IMR-90 (cell line): ENCODE measurements at regions not wholly inside any gene's neighbourhood (a gene's known extent, or its start where the extent isn't known, plus 50 kb on each side); places are given as distances from the start of the nearest gene placed in this dataset.

Source experiments
- ATAC-seq: fragments of 200-7000 bp; cut with Tn5 transposase; 2 replicates; pipeline ENCODE4 v1.9.1; 2020; ENCODE audit warnings: low read depth, mild to moderate bottlenecking, moderate library complexity
- BruUV-seq: library from RNA; stranded (reverse); fragments of 400-500 nt; replicated peaks from 2 replicates; lab custom pipeline; 2021; lab: Mats Ljungman, UMichigan
- CTCF ChIA-PET: fragments of 300-600 bp; formaldehyde crosslinking; extraction: SDS; loops from one replicate; lab custom pipeline; 2021; ENCODE audit warnings: antibody characterized with exemption; lab: Yijun Ruan, JAX
- POLR2A ChIA-PET: fragments of 300-600 bp; sonication (Branson Sonifier 250); formaldehyde crosslinking; loops from one replicate; lab custom pipeline; 2022; ENCODE audit warnings: antibody characterized with exemption; ENCODE audit not compliant: unreplicated experiment; lab: Charles Lee
- DNase-seq: peaks from one replicate; pipeline ENCODE4 v3.0.0; 2013
- H2AFZ ChIP-seq: replicated peaks from 2 replicates; pipeline ENCODE3; 2013; ENCODE audit warnings: low read length, mild to moderate bottlenecking; ENCODE audit not compliant: poor library complexity
- H2AK5ac ChIP-seq: 2 replicates; pipeline ENCODE4 v1.6.1; 2013; ENCODE audit warnings: low read depth, low read length, inconsistent platforms
- H2AK9ac ChIP-seq: replicated peaks from 2 replicates; pipeline ENCODE3; 2013; ENCODE audit warnings: mild to moderate bottlenecking, low read depth, low read length, moderate library complexity; ENCODE audit not compliant: poor library complexity
- H2BK120ac ChIP-seq: 2 replicates; pipeline ENCODE4 v1.6.1; 2013; ENCODE audit warnings: low read depth, low read length, inconsistent platforms
- H2BK15ac ChIP-seq: 3 replicates; pipeline ENCODE4 v1.6.1; 2013; ENCODE audit warnings: low read depth, low read length, inconsistent platforms
- H2BK20ac ChIP-seq: 2 replicates; pipeline ENCODE4 v1.6.1; 2013; ENCODE audit warnings: low read depth, mild to moderate bottlenecking, inconsistent platforms, low read length, moderate library complexity
- H2BK5ac ChIP-seq: 2 replicates; pipeline ENCODE4 v1.6.1; 2013; ENCODE audit warnings: mild to moderate bottlenecking, low read depth, low read length, inconsistent platforms; ENCODE audit not compliant: poor library complexity, severe bottlenecking
- H3K14ac ChIP-seq: replicated peaks from 2 replicates; pipeline ENCODE4 v1.6.1; 2013; ENCODE audit warnings: low read depth, low read length, inconsistent platforms
- H3K18ac ChIP-seq: 2 replicates; pipeline ENCODE4 v1.6.1; 2013; ENCODE audit warnings: low read depth, low read length, control low read depth
- H3K23ac ChIP-seq: 2 replicates; pipeline ENCODE4 v1.6.1; 2013; ENCODE audit warnings: low read depth, low read length, inconsistent platforms
- H3K27ac ChIP-seq: 2 replicates; pipeline ENCODE4 v1.5.1; 2013; ENCODE audit warnings: mild to moderate bottlenecking, control low read depth, low read length; ENCODE audit not compliant: insufficient read depth
- H3K27me3 ChIP-seq: 2 replicates; pipeline ENCODE4 v1.6.1; 2013; ENCODE audit warnings: low read length; ENCODE audit not compliant: control insufficient read depth, insufficient read depth
- H3K36me3 ChIP-seq: 2 replicates; pipeline ENCODE4 v1.6.1; 2013; ENCODE audit warnings: low read length, mixed read lengths; ENCODE audit not compliant: control insufficient read depth, insufficient read depth
- H3K4ac ChIP-seq: 2 replicates; pipeline ENCODE4 v1.6.1; 2013; ENCODE audit warnings: low read depth, low read length, inconsistent platforms
- H3K4me1 ChIP-seq: 2 replicates; pipeline ENCODE4 v1.6.1; 2013; ENCODE audit warnings: low read length, mixed read lengths; ENCODE audit not compliant: control insufficient read depth, insufficient read depth
- H3K4me2 ChIP-seq: 2 replicates; pipeline ENCODE4 v1.6.1; 2013; ENCODE audit warnings: low read depth, mild to moderate bottlenecking, control low read depth, low read length, moderate library complexity
- H3K4me3 ChIP-seq: 2 replicates; pipeline ENCODE4 v1.5.1; 2013; ENCODE audit warnings: low read depth, mild to moderate bottlenecking, control low read depth, low read length, moderate library complexity; ENCODE audit not compliant: insufficient read depth
- H3K56ac ChIP-seq: 2 replicates; pipeline ENCODE4 v1.6.1; 2013; ENCODE audit warnings: low read length, inconsistent platforms; ENCODE audit not compliant: insufficient read depth; ENCODE audit errors: extremely low read depth
- H3K79me1 ChIP-seq, 2 experiments: 2 replicates each; pipeline ENCODE4 v1.6.1; 2013; ENCODE audit warnings: low read length in 2 of 2, inconsistent platforms in 1 of 2, low read depth in 1 of 2
- H3K9ac ChIP-seq: 2 replicates; pipeline ENCODE4 v1.6.1; 2013; ENCODE audit warnings: low read depth, low read length, control low read depth
- H3K9me1 ChIP-seq: 2 replicates; pipeline ENCODE4 v1.6.1; 2013; ENCODE audit warnings: low read length, inconsistent platforms; ENCODE audit not compliant: insufficient read depth
- H3K9me3 ChIP-seq: 2 replicates; pipeline ENCODE4 v1.6.1; 2013; ENCODE audit warnings: low read length; ENCODE audit not compliant: control insufficient read depth, insufficient read depth
- H4K20me1 ChIP-seq: 2 replicates; pipeline ENCODE4 v1.6.1; 2013; ENCODE audit warnings: low read length, inconsistent platforms; ENCODE audit not compliant: insufficient read depth
- H4K5ac ChIP-seq: 2 replicates; pipeline ENCODE4 v1.6.1; 2013; ENCODE audit warnings: mild to moderate bottlenecking, low read depth, low read length, control low read depth
- H4K8ac ChIP-seq, 2 experiments: 2 replicates each; pipeline ENCODE4 v1.6.1; 2013; ENCODE audit warnings: low read depth in 2 of 2, low read length in 2 of 2, control low read depth in 1 of 2, inconsistent platforms in 1 of 2
- H4K91ac ChIP-seq: 2 replicates; pipeline ENCODE4 v1.6.1; 2013; ENCODE audit warnings: low read depth, low read length, inconsistent platforms; ENCODE audit not compliant: insufficient read depth
- FOS ChIP-seq: fragments of 150-350 bp; IDR thresholded peaks from 2 replicates; pipeline ENCODE4 v1.6.1; 2016; ENCODE audit warnings: low read depth, low read length
- MAZ ChIP-seq: IDR thresholded peaks from 2 replicates; pipeline ENCODE4 v1.6.1; 2012; ENCODE audit warnings: low read depth, mild to moderate bottlenecking, low read length, improper control_type of control experiment, moderate library complexity, borderline replicate concordance
- MXI1 ChIP-seq: IDR thresholded peaks from 2 replicates; pipeline ENCODE4 v1.6.1; 2012; ENCODE audit warnings: low read depth, mild to moderate bottlenecking, low read length, moderate library complexity, borderline replicate concordance
- NFE2L2 ChIP-seq: fragments of 150-350 bp; IDR thresholded peaks from 2 replicates; pipeline ENCODE4 v1.6.1; 2016; ENCODE audit warnings: low read depth, mild to moderate bottlenecking, low read length
- POLR2A ChIP-seq: IDR thresholded peaks from 2 replicates; pipeline ENCODE4 v1.6.1; 2012; ENCODE audit warnings: mild to moderate bottlenecking, low read depth, low read length
- RFX5 ChIP-seq: IDR thresholded peaks from 2 replicates; pipeline ENCODE4 v1.8.0; 2012; ENCODE audit warnings: low read depth, mild to moderate bottlenecking, low read length, moderate library complexity
- WGBS, 2 experiments: methylation state at CpG; one replicate each; pipeline versions ENCODE4 v1.1.5 to v1.1.7; 2013; ENCODE audit warnings: missing lambda C conversion rate in 2 of 2; ENCODE audit not compliant: insufficient read length in 1 of 2; ENCODE audit errors: extremely low coverage in 2 of 2; 5-methylcytosine and 5-hydroxymethylcytosine counted together
- dilution Hi-C: fragments of 300-500 bp; cut with HindIII; formaldehyde crosslinking; loops from one replicate; pipeline ENCODE4 v1.14.3; 2018; ENCODE audit warnings: low sequenced_read_pairs; ENCODE audit not compliant: unreplicated experiment
- in situ Hi-C: fragments of 300-500 bp; cut with MboI; formaldehyde crosslinking; loops from 3 replicates; pipeline ENCODE4 v1.14.3; 2019; ENCODE audit warnings: low sequenced_read_pairs, inconsistent platforms, mixed read lengths
- intact Hi-C: fragments of 100-400 bp; cut with micrococcal nuclease; formaldehyde crosslinking; loops from 2 replicates; pipeline ENCODE4 v1.10.0; 2022
- TF ChIP-seq, protein P1 (sequence below): fragments of 150-350 bp; IDR thresholded peaks from 2 replicates; pipeline ENCODE4 v1.6.1; 2017; ENCODE audit warnings: mild to moderate bottlenecking, antibody characterized with exemption, low read length, low read depth
- TF ChIP-seq, protein P2 (sequence below): fragments of 150-350 bp; IDR thresholded peaks from 2 replicates; pipeline ENCODE4 v1.6.1; 2016; ENCODE audit warnings: low read depth, mild to moderate bottlenecking, low read length, moderate library complexity, borderline replicate concordance

DNA sequence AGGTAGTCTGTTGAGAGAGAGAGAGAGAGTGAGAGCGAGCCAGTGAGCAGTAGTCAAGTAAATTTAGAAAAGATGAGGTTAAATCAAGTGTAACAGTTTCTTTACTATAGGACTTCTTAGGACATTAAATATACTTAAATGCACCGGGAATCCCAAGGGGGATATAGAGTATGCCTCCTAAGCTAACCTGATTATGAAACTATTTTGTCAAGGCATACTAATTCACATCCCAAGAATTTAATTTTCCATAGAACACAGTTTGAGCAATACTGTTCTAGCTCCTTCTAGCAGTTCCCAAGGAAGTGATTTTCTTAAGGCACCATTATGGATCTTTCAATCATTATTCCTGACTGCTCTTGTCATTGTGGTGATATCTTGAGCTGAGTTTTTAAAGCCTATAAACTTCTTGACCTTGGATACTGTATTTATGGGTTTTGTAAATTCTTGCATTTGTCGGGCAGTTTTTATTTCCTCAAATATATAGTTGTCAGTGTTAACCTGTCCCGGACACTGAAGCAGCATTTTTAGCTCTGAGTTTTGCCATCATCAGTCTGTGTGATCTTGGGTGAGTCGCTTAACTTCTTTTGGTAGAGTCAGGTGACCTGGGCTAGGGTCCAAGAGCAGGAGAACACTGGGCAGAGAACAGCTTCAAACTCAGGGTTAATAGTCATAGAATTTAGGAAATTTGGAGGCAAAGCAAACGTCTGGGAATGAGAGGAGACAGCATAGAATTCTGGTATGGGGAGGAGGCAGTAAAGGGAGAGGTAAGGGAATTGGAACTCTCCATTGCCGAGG lies 196.5 kb upstream of the FRMD6 start:
- H2BK120ac ChIP-seq = peak overlapping the region; percentile 85
- H3K9me3 ChIP-seq = no peaks in the 10 kb centered on the region
- 20% methylated on average over 1 of the region's 7 CpGs; no CpG with 5 or more reads in 1 of the 2 experiments for WGBS, 2 experiments
- DNase-seq = no peak
- no peak overlapping the region for H3K56ac ChIP-seq
- peak overlapping the region; percentile 69; the same call in 1 of the 2 replicates for H3K14ac ChIP-seq
- no peak overlapping the region for H3K9ac ChIP-seq
- intact Hi-C loops (no loop called here), in situ Hi-C loops (no loop called here), dilution Hi-C loops (no loop called here)
- H3K9me1 ChIP-seq = peaks cover 18% of the 10 kb centered on the region
- H4K8ac ChIP-seq = peak overlapping the region in 1 of 2 experiments; percentile 63; a peak in 1 of 4 replicates
- no peaks in the 10 kb centered on the region for H3K36me3 ChIP-seq
- peak overlapping the region; percentile 85; the same call in 1 of the 2 replicates for H2BK20ac ChIP-seq
- peak overlapping the region; percentile 80 for H2AK5ac ChIP-seq
- no peaks in the 10 kb centered on the region for H4K20me1 ChIP-seq
- peak overlapping the region; percentile 43 for H4K91ac ChIP-seq
- no TSS peak for BruUV-seq
- H3K4me1 ChIP-seq = peaks cover 10% of the 10 kb centered on the region
- H2AFZ ChIP-seq = peak overlapping the region; percentile 75
- H3K18ac ChIP-seq = peak overlapping the region; percentile 16; the same call in 1 of the 2 replicates
- TF ChIP-seq FOS (no peak), MAZ (no peak), POLR2A (no peak), MXI1 (no peak), RFX5 (no peak), NFE2L2 (no peak)
- TF ChIP-seq, protein P1, sequence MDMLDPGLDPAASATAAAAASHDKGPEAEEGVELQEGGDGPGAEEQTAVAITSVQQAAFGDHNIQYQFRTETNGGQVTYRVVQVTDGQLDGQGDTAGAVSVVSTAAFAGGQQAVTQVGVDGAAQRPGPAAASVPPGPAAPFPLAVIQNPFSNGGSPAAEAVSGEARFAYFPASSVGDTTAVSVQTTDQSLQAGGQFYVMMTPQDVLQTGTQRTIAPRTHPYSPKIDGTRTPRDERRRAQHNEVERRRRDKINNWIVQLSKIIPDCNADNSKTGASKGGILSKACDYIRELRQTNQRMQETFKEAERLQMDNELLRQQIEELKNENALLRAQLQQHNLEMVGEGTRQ = no peak
- TF ChIP-seq, protein P2, sequence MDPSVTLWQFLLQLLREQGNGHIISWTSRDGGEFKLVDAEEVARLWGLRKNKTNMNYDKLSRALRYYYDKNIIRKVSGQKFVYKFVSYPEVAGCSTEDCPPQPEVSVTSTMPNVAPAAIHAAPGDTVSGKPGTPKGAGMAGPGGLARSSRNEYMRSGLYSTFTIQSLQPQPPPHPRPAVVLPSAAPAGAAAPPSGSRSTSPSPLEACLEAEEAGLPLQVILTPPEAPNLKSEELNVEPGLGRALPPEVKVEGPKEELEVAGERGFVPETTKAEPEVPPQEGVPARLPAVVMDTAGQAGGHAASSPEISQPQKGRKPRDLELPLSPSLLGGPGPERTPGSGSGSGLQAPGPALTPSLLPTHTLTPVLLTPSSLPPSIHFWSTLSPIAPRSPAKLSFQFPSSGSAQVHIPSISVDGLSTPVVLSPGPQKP = no peak
- no peak overlapping the region for H3K4me2 ChIP-seq
- peak overlapping the region; percentile 76 for H3K4ac ChIP-seq
- H3K27me3 ChIP-seq = no peaks in the 10 kb centered on the region
- H2BK5ac ChIP-seq = peak overlapping the region; percentile 25
- peak overlapping the region; percentile 56; the same call in 1 of the 2 replicates for H3K23ac ChIP-seq
- H4K5ac ChIP-seq = peak overlapping the region; percentile 47; the same call in 1 of the 2 replicates
- no peak for ATAC-seq
- ChIA-PET POLR2A (no interaction called here), CTCF (interaction anchor here (1.0 kb wide), 1 partner anchor 13 kb away, joined by 3 read pairs; no protein-coding TSS in a partner anchor)
- H2AK9ac ChIP-seq = peak overlapping the region; percentile 75
- H3K27ac ChIP-seq = no peak overlapping the region
- no peak overlapping the region for H3K4me3 ChIP-seq
- 0 out of 4 replicates have a peak, but pooled peaks cover 0 to 6% of the 10 kb centered on the region in 2 experiments for H3K79me1 ChIP-seq
- H2BK15ac ChIP-seq = peak overlapping the region; percentile 56; the same call in 2 of the 3 replicates
